IPS-11a (cell line): ENCODE measurements at regions not wholly inside any gene's neighbourhood (a gene's known extent, or its start where the extent isn't known, plus 50 kb on each side); places are given as distances from the start of the nearest gene placed in this dataset.
"Not testable (repeated sequence)": the region's sequence is repeated elsewhere in the genome, so short reads cannot be mapped to it uniquely, and the experiment has no call there.

ENCODE experiments used
- H3K4me3 ChIP-seq: one replicate; pipeline ENCODE4 v1.5.1; 2013; ENCODE audit warnings: low read depth, low read length, control low read depth

DNA sequence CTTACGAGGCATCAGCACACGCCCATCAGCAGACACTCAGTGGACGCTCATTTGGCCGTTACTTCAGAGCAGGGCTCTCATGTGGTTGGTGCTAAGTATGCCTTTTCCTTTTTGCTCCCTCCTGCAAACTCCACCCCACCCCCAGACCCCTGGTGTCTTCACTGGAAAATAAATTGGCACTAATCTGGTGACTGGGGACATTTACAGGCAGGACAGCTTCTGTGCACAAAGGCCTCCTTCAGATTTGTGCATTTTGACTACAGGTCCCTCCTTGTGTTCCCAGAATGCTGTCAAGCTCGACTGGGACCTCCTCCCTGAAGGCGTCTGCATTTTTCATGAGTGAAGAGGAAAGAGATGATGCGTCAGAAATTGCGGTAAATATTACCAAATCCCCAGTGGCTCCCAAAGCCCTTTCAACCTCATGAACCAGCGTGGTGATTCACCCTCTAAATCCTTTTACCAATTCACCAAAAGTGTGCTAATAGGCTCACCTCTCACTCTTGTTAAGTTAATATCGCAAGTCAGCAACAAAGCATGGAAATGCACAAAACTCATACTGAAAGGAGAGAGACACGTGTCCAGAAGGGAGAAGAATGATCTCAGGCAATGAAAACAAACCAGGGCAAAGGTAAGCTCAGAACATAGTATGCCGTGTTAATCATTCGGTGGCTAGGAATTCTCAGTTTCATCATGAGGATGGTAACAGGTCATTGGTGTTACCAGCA lies 119.0 kb downstream of the NKX6-1 start:
- H3K4me3 ChIP-seq: no peak overlapping the region

DNA sequence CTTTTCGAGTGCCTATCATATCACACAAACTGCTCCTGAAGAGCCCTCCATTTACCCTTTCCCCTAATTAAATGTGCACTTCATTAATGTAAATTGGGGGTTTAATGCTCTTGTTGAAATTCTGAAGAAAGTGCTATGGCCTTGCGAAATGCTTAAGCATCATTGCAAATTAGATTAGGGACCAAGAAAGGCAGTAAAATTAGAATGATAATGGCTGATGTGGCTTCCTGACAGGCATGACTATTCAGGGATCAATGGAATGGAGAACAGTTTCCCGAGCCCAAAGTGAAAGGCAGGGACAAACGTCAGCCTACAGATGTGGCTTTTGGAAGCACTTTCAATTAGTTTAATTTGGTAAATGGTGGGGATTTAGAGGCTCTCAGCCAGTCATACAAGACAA lies 120.1 kb downstream of the NKX6-1 start:
- H3K4me3 ChIP-seq: no peak overlapping the region

DNA sequence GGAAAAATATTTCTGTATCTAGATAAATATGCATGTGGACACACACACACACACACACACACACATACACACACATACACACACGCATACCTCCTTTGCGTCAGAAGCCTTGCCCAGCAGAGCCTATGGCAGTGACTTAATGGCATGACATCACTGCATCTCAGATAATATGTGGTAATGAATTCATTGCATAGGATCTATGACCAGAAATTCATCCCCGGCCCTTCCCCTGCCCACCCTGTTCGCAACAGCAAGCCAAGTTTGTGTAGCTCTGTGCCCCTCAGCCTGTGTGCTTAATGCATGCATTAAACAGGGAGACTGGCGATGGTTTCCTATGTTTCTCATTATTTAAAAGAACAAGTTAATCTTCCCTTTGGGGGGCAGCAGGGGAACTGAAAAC lies 120.7 kb downstream of the NKX6-1 start:
- no peak overlapping the region for H3K4me3 ChIP-seq

DNA sequence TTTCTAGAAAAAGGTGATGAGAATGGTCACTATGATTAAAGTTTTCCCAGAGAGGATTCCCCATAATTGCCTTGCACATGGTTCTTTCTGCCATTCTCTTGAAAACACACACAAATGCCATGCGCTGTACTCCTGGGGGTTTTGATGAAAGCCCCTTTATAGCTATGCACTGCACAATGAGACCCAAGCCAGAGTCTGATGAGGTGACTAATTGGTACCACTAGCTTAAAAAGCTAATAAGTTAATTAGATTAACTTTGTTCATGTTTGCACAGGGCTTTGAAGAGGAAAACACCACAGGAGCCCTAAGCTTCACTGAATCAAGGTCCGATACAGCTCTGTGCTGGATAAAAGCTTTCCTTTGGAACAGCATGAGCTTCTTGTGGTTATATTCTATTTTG lies 132.2 kb downstream of the NKX6-1 start:
- no peak overlapping the region for H3K4me3 ChIP-seq

GRCh38 chr4:84366161-84366560 lies 132.9 kb downstream of the NKX6-1 start:
- no peak overlapping the region for H3K4me3 ChIP-seq

- H3K4me3 ChIP-seq: no peak overlapping the region
Observed at GRCh38 chr4:84362896-84363655, 136.0 kb downstream of the NKX6-1 start.

DNA sequence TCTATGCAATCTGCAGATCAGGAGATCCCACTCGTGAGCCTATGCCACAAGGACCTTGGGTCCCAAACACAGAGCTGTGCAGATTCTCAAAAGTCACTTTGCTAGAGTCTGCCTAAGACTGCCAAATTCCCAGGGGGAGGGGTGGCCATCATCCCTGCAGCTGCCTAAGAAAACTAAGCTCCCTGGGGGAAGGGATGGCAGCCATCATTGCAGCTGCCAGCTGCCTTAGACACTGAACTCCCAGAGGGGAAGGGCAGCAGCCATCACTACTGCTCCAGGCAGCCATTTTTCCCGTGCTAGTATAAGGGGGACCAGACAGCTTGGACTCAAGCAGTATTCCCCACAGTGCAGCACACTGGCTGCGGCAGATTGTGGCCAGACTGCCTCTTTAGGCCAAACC lies 156.9 kb downstream of the NKX6-1 start:
- H3K4me3 ChIP-seq: no peak overlapping the region

GRCh38 chr4:84341559-84341958 lies 157.5 kb downstream of the NKX6-1 start:
- H3K4me3 ChIP-seq: no peak overlapping the region

GRCh38 chr4:84338367-84338766 lies 160.7 kb downstream of the NKX6-1 start:
- no peak overlapping the region for H3K4me3 ChIP-seq

GRCh38 chr4:84336964-84337705 lies 162.0 kb downstream of the NKX6-1 start:
- H3K4me3 ChIP-seq: no peak overlapping the region

- no peak overlapping the region for H3K4me3 ChIP-seq
Observed at GRCh38 chr4:84327526-84327925, 171.6 kb downstream of the NKX6-1 start.

DNA sequence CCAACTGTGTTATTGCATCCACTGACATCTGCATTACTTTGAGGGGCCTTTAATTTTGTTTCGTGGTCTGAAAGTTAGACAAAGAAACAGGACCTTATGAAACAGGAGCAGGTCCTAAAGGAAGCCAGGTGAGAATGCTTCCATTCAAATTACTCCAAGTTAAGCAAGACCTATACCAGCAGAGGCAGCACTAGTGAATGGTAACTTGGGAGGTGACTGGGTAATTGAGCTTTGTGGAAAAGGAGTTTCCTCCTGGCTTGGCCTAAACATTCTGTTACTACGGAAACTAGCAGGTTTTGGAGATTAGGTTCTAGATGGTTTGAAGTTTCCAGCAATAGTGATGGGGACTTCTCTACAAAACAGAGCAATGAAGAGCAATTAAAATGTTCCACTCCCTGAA lies 173.5 kb downstream of the NKX6-1 start:
- no peak overlapping the region for H3K4me3 ChIP-seq

- H3K4me3 ChIP-seq: no peak overlapping the region
Observed at GRCh38 chr4:84324303-84325245, 174.5 kb downstream of the NKX6-1 start.

DNA sequence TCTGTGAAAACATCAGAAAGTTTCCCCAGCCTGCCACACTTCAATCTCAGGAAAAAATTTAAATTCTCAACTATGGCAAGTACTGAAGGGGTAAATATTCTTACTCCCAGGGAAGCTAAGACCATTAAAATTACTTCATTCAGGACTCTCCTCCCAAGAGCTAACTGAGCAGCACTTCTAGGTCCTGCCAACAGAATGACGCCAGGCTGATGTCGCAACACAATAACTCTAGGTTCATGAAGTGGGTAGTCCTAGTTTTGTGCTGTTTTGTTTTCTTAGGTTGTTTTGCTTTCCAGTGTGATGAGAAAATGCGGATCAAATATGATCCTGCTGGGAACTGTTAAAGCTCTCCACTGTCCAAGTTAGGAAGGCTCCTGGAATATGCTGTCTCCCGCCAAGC lies 180.0 kb downstream of the NKX6-1 start:
- no peak overlapping the region for H3K4me3 ChIP-seq

GRCh38 chr4:84317513-84317912 lies 181.6 kb downstream of the NKX6-1 start:
- H3K4me3 ChIP-seq: no peak overlapping the region

GRCh38 chr4:84312426-84313012 lies 186.6 kb downstream of the NKX6-1 start:
- H3K4me3 ChIP-seq: no peak overlapping the region

GRCh38 chr4:84309191-84309590 lies 189.9 kb downstream of the NKX6-1 start:
- no peak overlapping the region for H3K4me3 ChIP-seq

DNA sequence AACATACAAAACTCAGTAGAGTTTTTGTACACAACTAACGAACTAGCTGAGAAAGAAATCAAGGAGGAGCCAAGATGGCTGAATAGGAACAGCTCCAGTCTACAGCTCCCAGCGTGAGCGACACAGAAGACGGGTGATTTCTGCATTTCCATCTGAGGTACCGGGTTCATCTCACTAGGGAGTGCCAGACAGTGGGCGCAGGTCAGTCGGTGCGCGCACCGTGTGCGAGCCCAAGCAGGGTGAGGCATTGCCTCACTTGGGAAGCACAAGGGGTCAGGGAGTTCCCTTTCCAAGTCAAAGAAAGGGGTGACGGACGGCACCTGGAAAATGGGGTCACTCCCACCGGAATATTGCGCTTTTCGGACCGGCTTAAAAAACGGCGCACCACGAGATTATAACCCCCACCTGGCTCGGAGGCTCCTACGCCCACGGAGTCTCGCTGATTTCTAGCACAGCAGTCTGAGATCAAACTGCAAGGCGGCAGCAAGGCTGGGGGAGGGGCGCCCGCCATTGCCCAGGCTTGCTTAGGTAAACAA lies 200.3 kb downstream of the NKX6-1 start:
- H3K4me3 ChIP-seq: not testable (repeated sequence)

DNA sequence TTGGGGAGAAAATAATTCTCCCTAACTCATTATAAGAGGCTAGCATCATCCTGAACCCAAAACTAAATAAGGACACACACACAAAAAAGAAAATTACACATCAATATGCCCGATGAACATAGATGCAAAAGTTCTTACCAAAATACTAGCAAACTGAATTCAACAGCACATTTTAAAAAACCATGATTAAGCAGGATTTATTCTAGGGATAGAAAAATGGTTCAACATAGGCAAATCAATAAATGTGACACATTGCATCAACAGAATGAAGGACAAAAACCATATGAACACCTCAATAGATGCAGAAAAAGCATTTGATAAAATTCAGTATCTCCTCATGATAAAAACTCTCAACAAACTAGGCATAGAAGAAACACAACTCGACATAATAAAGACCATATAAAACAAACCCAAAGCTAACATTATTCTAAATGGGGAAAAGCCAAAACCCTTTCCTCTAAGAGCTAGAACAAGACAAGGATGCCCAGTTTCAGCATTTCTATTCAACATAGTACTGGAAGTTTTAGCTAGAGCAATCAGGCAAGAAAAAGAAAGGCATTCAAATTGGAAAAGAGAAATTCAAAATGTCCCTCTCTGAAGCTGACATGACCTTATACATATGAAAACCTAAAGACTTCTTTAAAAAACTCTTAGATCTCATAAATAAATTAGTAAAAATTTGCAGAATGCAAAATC lies 200.9 kb downstream of the NKX6-1 start:
- H3K4me3 ChIP-seq: no peak overlapping the region
